ENCODE measurements at regions not wholly inside any gene's neighbourhood (a gene's known extent, or its start where the extent isn't known, plus 50 kb on each side); places are given as distances from the start of the nearest gene placed in this dataset.

DNA sequence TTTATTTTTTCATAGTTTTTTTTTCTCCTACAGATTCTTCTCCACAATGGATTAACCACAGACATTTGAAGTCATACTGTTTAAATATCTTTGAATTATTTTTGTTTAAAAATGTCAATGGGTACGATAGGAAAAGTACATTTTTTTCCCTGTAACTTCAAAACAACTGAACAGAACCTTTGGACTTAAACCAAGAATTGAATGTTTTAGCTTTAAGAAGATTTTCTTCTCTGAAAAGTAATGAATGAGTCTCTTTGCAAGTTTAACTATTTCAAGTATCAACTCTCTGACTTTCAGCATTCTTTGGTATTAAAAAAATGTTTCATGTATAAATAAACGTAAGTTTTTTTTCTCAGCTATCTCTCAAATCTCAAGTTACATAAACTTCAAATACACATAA lies 364.3 kb downstream of the FBXO8 start:
- DNase-seq: no peak

DNA sequence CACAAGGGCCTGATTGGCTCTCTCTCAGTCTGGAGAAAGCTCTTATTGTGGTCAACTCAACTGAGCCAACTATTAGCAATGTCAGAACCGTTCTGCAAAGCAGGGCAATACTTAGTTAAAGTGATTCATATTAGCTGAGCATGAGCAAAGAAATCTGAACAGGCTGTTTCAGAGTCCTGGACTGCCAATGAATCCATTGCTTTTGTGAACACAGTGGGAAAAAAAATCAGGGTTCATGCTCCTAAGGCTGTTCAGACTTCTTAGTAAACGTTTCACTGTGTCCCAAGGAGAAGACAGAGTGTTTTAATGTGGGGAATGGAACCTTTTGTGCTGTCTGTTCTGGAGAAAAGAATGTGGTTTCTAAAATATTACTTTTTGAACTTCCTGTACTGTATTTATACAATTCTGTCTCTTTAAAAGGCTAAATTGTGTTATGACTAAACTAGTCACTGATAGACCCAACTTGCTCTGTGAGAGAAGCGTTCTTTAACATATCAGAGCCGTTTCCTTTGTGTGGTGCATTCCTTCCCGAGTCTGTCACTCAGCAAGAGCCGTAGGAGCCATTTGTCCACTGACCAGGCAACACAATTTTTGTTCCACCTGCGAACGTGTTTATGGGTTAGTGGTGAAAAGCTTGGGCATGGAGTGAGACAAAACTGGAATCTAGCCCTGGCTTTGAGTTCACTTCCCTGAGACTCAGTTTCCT lies 366.1 kb downstream of the FBXO8 start:
- DNase-seq: no peak

DNA sequence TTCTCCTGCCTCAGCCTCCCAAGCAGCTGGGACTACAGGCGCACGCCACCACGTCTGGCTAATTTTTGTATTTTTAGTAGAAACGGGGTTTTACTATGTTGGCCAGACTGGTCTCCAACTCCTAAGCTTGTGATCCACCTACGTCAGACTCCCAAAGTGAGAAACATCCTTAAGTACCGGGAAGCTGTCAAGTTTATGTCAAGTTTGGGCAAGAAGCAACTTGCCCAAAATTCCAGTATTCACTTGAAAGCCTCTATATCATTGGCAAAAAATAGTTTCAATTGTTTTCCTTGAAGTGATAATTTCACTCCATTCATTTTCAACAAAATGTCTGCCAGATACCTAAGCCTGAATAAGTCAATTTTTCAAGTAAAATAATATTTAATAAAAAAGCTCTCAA lies 370.0 kb downstream of the FBXO8 start:
- DNase-seq: no peak

DNA sequence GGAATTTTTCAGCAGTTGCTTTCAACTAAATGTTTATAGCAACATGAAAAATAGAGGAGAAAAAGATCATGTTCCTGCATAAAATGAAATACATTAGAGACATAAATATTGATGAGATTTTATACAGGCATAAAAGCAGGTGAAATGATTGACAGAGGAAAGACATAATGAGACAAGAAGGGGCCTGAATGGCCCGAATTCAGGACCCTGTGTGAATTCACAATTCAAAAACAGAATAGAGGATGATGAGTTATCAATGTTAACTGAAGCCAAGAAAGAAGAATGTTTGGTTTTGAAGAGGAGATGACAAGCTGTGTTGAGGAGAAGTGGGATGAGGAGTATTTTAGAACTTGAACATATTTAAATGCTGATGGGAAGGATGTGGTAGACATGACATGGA lies 371.1 kb downstream of the FBXO8 start:
- no peak for DNase-seq

DNA sequence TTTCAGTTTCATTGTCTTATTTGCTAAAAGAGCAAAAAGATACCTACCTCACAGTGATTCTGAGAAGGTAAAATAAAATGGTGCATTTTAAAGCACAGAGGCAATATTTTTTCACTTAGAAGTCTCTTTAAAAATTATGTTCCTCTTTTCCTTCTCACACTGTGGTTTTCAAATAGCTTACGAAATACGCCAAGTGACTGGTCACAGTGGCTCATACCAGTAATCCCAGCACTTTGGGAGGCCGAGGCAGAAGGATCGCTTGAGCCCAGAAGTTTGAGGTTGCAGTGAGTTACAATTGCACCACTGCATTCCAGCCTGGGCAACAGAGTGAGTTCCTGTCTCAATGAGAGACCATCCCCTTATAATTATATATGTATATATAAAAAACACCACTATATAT lies 372.6 kb downstream of the FBXO8 start:
- DNase-seq: no peak

DNA sequence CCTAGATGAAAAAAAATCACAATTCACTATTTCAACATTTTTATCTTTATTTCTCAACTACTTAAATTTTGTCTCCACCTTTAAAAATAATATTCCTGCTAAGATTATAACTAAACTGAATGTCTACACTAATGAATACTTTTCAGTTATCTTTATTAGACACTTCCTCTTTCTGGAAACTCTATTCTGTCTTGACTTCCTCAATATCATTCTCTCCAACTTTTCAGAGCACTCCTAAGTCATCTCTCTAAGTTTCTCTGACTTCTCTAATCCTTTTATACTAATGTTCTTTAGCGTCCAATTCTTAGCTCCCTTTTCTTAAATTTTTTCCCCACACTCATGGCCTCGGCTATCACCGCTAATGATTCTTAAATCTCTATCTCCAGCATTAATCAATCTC lies 374.2 kb downstream of the FBXO8 start:
- DNase-seq: no peak

DNA sequence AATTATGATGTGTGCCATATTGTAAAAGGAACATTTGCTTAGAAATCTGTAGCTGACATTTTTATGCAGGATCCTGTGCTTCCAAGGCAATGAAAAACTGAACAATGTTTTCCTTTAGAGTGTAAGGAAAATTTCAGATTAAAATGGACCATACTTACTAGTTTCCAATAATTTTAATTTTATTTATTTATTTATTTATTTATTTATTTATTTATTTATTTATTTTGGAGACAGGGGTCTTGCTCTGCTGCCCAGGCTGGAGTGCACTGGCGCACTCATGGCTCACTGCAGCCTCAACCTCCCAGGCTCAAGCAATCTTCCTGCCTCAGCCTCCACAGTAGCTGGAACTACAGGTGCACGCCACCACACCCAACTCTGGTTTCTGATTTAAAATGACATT lies 369.8 kb upstream of the HAND2 start:
- DNase-seq: no peak

DNA sequence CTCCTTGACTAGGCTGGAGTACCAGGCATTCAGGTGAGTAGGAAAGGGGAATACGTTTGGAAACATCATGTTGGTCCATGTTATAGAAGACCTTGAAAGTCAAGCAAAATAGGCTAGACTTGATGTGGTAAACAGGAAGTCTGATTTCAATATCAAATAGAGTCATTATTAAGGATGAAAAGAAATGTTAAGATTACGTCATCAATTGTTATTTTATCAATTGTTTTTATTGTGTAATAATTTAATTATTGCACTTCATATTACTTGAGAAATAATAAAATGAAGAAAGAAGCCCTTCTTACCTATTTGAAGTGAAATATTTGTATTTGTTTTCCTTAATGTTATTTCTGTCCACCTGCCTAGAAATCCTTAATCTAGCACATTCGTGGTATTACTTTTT lies 361.0 kb upstream of the HAND2 start:
- DNase-seq: no peak

DNA sequence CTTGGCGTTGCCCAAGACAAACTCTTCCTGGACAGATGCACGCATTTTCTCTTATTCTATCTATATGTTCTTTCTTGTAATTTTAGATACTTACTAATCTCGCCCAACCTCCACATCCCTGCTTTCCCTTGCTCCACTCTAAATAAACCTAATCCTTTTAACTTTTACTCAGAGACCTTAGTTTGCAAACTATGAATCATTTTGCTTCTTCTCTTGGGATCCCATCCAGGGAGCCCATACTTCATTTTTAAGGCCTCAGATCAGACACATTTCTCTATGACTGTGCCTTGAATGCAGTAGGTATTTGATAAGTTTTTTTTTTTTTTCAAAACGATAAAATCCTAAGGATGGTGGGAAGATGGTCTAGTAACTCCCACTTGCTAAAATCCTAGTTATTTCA lies 353.8 kb upstream of the HAND2 start:
- DNase-seq: no peak

DNA sequence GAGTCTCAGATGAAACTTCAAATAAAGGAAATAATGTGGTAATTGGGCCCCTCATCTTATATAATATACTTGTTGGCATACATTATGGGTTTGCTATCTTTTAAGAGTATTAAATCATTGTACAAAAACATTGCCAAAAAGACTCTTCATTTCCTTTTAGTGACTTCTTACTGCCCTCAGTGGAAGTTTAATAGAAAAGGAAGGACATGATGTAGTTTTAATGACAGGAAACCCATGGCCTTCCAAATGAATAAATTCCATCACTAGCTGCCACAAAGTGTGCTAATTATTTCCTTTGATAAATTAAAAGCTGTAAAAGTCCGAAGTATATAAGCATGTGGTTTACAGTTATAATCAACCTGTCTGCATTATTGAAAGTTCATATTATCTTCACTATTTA lies 350.9 kb upstream of the HAND2 start:
- DNase-seq: no peak

DNA sequence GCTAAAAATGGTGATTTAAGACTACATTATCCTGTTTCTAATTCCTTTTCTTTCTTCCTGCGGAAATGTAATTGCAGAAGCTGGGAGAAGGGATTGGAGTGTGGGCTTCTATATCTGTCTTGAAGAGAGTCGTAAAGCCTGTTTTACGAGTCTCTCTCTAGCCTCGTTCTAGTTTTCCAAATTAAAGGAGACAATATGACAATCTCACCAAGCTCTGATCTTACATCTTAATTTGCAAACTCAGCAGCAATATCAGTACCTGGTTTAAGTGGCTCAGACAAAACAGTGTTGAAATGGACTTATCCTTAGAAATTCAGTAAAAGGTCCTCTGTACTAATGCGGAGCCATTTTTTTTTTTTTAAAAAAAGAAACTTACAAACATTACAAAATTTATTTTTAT lies 349.5 kb upstream of the HAND2 start:
- no peak for DNase-seq

DNA sequence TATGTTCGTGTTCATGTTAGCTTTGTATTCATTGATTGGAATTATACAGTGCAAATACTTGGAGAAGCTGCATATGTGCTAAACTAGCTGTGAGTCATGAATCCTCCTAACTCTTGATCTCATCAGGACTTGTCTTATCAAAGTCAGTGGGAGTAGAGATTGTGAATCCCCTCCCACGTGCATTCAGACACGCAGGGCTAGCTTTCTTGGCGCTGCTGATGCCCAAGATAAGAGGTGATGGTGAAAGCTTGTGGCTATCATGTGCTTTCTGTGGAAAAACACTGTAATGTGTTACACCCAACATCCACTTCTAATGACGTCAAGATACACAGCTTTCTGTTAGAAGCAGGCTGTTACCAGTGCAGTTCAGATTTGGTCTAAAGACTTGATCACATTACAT lies 348.7 kb upstream of the HAND2 start:
- DNase-seq: no peak

DNA sequence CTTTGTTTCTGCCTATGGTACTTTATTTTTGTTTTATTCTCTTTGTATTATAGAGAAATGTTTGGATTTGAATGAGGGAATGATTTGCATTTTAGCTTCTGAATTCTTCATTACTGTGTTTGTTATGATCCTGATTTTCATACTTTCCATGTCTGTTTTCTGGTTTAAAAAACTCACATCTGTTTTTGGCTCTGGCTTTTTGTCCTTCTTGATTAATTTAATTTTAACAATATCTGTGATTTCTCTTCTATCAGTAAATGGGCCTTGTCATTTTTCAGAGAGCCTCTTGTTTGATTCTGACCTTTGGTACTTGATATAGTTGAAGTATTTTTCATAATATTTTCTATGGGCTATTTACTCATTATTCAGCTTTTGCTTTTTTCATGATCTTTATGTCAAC lies 341.6 kb upstream of the HAND2 start:
- DNase-seq: no peak

DNA sequence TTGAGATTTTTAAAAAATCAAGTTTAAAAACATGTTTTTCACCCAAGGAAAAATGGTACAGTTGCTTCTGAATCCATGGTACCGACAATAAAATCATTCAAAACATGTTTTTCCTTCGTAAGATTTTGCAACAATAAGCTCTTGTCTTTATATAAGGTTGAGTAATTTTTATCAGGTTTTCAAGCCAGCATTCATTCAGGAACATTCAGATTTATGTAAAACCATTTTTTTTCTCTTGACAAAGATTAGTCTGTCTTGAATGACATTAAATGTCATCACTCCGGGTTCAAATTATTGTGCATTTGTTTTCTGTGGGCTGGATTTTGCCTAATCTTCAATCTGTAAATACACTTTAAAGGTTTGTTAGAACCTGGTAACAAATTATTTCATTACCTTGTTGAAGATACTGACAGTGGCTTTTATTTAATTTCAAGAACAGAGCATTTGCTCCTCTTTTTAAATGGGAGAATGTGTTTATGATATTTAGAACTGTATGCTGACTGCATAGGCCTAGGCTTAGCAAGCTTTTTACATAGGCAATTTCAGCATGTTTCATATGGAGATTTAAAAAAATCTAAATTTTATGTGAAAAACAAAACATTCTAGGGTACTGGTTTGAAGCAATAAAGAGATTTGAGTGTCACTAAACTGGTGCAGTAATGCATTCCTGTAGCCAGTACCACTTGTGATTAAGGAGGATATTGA lies 336.4 kb upstream of the HAND2 start:
- DNase-seq: no peak

DNA sequence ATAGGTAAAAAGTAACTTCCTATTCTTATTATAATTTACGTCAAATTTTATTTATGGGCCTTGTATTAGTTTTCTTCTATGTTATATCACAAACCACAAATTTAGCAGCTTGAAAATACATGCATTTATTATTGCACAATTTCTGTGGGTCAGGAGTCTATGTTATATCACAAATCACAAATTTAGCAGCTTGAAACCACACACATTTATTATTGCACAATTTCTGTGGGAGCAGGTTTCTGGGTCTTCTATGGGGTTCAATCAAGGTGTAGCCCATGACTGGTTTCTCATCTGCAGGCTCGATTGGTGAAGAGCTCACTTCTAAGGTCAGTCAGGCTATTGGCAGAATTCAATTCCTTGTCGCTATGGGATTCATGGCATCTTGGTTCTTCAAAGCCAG lies 332.7 kb upstream of the HAND2 start:
- no peak for DNase-seq

DNA sequence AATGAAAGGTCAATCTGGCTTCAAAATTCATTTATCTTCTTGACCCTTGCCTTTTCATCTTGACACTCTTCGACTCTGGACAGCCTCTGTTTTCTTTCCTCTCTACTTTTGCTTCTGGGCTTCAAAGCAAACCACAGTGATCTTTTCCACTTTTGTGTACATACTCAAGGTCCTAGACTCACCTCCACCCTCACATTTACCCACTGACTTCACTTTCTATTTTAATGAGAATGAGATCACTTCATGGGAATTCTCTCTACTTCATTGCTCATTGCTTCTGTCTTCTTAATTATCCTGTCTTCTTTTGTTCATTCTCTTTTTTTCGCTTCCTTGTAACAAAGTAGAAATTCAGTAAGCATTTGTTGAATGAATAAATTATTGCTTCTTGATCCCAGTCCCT lies 330.1 kb upstream of the HAND2 start:
- DNase-seq: no peak

DNA sequence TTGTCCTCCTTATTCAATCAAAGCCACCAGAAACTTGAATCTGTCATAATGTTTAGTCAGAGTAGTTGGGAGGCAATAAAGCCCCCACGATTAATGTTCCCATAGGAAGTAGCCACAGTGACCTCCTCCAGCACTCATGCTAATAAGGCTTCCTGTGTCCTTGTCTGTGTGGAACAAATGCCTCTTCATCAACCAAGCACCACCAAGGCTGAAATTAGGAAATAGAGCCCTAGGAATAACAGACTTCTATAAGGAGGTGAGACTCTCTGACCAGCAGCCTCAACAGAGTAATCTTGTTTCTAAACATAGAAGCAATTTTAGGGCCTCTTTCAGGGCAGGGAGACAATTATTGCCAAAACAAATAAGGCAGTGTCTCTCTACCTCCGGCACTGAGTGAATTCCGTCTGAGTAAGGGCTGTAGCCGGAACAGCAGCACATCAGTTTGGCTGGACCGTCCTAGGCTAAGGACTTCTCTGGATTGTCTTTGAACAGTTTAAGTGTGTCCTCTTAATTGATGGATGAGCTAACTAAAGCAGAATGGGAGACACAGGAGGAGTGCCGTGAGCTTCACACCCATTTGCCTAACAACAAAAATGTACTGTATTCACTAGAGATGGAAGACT lies 329.2 kb upstream of the HAND2 start:
- DNase-seq: no peak

DNA sequence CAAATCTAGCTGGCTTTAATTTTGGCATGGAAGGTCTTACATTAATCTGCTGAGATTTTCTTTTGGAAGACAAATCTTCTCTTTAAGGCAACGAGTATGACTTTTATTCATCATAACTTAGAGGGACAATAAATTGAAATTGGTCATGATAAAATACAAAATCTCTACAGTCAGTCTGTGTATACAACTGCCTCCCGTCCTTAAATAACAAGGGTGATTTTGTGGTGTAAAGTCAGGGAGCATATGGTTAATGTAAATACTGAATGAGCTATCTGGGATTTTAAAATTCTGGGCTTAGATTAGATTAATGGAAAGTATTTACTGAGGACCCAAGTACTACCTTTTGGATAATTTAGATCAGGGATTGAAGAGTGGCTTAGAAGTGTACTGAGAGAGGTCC lies 328.4 kb upstream of the HAND2 start:
- no peak for DNase-seq

DNA sequence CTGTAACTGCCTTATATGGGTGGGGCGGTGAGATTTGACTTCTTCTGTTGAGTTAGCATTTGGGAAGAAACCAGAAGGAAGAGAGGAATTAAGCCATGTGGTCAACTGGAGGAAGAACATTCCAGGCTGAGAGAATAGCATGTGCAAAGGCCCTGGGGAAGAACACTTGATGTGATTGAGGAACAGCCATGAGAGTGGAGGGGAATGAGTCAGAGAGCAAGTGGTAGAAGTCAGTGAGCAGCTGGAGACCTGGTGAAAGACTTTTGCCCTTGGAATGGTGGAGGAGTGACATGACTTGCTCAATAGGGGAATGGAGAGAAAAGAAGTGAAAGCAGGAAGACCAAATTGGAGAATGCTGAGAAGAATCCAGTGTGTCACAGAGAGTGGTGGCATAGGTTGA lies 327.8 kb upstream of the HAND2 start:
- no peak for DNase-seq

DNA sequence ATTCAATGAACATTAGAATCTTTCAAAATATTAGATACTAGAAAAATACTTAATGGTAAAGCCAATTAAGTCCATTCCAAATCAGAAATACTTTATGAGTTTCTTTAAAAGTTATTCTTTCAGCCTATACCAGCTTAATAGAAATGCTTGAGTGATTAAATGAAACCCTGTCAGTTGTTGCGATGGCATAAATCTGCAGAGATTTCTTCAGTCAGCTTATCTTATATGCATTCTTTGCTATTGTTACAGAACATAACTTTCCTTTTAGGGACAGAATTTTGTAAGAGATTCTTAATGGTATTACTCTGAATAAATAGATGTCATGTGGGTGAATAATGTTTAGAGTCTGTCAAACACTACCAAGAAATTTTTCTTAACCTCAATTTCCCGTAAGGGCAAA lies 325.0 kb upstream of the HAND2 start:
- no peak for DNase-seq

DNA sequence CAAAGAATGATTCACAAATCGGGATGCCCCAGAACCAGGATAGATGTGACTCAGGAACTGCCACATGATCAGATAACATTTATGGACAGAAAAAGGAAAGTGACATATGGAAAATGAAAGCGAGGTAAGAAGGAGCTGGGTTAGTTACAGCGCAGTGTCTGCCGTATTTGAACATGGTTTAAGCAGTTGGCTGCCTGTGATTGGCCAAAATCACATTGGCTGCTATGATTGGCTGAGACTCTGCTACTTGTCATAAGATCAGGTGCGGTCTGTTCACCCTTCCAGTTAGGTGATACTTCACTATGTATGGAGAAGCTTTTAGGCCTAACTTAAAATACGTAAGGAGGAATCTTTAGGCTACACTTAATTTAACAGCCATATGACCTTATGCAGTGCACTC lies 322.7 kb upstream of the HAND2 start:
- DNase-seq: no peak

DNA sequence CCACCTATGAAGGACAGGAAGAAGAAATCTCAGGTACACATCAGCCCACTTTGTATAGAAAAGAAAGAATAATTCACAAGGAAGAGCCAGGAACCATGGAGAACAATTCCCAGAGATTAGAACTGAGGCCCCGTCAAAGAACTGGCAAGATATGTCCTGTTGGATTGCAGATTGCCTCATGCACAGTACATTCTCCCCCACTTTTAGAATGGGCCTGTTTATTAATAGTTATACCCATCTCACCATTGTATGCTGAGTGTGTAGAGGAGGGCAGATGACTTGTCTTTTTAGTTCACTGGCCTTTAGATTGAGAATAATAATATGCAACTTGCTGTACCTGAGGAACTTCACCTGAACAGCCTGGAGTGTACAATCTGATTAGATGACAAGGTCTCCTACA lies 315.6 kb upstream of the HAND2 start:
- no peak for DNase-seq

DNA sequence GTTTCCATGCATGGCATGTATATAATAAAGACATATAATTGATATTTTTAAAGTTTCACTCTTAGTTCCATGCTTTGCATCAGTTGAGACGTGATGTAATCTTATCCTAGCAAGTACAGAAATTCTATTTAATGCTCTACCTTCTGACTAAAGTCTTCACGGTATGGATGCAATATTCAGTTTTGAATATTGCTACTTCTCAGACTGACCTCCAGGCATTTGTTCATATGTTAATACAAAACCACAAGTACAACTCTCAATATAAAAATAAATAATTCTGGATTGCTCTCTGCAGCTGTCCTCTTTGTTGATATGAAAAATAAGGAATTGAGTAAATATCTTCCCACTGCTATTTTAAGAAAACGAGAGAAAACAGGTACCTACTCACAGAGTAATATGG lies 309.8 kb upstream of the HAND2 start:
- DNase-seq: no peak

DNA sequence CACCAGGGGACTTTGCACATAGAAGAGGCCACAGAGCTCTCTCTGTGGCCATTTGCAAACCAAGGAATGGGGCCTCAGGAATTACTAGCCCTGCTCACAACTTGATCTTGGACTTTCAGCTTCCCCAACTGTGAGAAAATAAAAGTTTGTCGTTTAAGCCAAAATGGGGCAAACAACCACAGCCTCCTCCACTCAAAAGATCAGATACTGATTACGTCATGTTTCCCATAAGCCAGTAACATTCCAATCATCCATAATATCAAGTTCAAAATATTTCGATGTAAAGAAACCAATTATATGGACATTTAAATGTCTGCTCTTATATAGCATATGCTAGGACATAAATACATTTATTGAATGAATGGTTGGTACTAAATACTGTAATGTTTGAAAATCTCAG lies 307.5 kb upstream of the HAND2 start:
- DNase-seq: no peak

DNA sequence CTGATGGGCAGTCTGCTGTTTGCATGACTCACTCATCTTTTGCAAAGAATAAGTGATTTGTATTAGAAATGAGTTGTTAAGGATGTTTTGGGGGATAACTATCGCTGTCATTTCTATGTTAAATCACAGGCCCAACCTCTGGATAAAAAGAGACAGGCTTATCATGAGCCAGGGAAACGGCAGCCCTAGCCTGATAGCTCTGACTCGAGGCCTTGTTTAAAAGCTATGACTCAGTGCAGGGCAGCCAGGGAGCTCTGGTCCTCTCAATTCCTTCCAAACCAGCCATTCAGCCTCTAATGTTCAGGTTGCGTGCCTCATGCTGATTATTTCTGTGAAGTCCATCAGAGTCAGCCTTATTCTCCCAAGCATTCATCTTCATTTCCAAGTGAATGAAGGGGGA lies 305.9 kb upstream of the HAND2 start:
- DNase-seq: no peak
